ENCODE measurements at regions not wholly inside any gene's neighbourhood (a gene's known extent, or its start where the extent isn't known, plus 50 kb on each side); places are given as distances from the start of the nearest gene placed in this dataset.

GRCh38 chr7:19565602-19566001 lies 143.2 kb downstream of the POLR1F start:
- TF ChIP-seq CTCF (conservative IDR thresholded peaks at IDR 0.05; ENCODE audit: low read depth, low read length) = no peak
- DNase-seq (ENCODE audit: low read depth) = no peak
- no peak overlapping the region for H3K4me3 ChIP-seq (ENCODE audit: low read length)

- TF ChIP-seq CTCF (conservative IDR thresholded peaks at IDR 0.05; ENCODE audit: low read depth, low read length) = no peak
- no peak overlapping the region for H3K4me3 ChIP-seq (ENCODE audit: low read length)
- no peak for DNase-seq (ENCODE audit: low read depth)
Measured at GRCh38 chr7:19561121-19561805, 147.6 kb downstream of the POLR1F start.

DNA sequence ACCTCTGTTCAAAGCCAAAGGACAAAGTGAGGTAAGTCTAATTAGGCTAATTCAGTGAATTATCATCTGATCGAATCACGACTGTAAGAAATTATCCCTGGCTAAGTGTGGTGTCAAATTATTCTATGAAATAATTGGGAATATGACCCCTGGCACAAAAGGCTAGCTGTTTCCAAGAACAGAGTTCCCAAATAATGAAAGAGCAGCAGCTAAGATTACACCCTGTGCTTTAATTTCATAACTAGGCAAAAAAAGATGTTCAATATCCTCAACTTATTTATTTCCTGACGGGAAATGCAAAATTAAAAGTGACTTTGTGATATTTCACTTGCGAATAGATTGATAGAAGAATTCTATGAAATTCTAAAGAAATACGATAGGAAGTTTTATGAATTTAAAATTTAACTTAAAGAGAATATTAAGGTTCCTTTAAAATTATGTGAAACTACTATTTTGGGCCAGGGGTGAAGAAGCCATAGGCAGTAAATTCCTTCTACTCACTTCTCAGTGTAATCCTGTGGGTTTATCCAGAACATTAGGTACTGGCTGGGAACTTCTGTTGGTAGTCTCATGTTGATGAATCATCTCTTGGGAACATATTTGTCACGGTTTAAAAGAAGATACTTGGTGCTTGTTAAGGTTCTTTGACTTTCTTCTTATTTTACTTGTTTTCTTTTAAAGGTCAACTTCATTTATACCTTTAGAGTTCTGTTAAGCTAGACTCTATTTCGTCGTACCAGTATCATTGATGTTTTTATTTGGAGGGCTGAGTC lies 148.5 kb downstream of the POLR1F start:
- TF ChIP-seq CTCF (conservative IDR thresholded peaks at IDR 0.05; ENCODE audit: low read depth, low read length) = no peak
- peak; percentile 86 for DNase-seq (ENCODE audit: low read depth)
- no peak overlapping the region for H3K4me3 ChIP-seq (ENCODE audit: low read length)

- no peak overlapping the region for H3K4me3 ChIP-seq (ENCODE audit: low read length)
- no peak for TF ChIP-seq CTCF (conservative IDR thresholded peaks at IDR 0.05; ENCODE audit: low read depth, low read length)
Measured at GRCh38 chr7:19558527-19558926, 150.3 kb downstream of the POLR1F start.

GRCh38 chr7:19557726-19558465 lies 150.9 kb downstream of the POLR1F start:
- no peak overlapping the region for H3K4me3 ChIP-seq (ENCODE audit: low read length)
- DNase-seq (ENCODE audit: low read depth) = no peak

More at GRCh38 chr7:19558527-19558926, 150.3 kb downstream of the POLR1F start:
- no peak for DNase-seq (ENCODE audit: low read depth)

GRCh38 chr7:19554581-19554980 lies 154.3 kb downstream of the POLR1F start:
- H3K4me3 ChIP-seq (ENCODE audit: low read length) = no peak overlapping the region
- TF ChIP-seq CTCF (conservative IDR thresholded peaks at IDR 0.05; ENCODE audit: low read depth, low read length) = no peak
- no peak for DNase-seq (ENCODE audit: low read depth)

More at GRCh38 chr7:19557726-19558465, 150.9 kb downstream of the POLR1F start:
- TF ChIP-seq CTCF (conservative IDR thresholded peaks at IDR 0.05; ENCODE audit: low read depth, low read length) = no peak

All from retinal pigment epithelial cell (primary cell).